T-helper 17 cell (primary cell): ENCODE measurements at regions not wholly inside any gene's neighbourhood (a gene's known extent, or its start where the extent isn't known, plus 50 kb on each side); places are given as distances from the start of the nearest gene placed in this dataset.

Experiments
- ATAC-seq: fragments of 150-1000 bp; cut with Tn5 transposase; 2 replicates; pipeline ENCODE4 v1.10.0; 2021; ENCODE audit warnings: mild to moderate bottlenecking, moderate library complexity
- DNase-seq, 3 donors: peaks; one replicate each; pipeline versions ENCODE4 v3.0.0 to v3.0.0-alpha.2; 2020 to 2021
- H3K9me3 ChIP-seq: one replicate; pipeline ENCODE4 v1.7.0; 2013; ENCODE audit warnings: low read length, mild to moderate bottlenecking; ENCODE audit not compliant: control insufficient read depth, poor library complexity, severe bottlenecking
- H3K27ac Mint-ChIP-seq: one replicate; pipeline ENCODE4 v1.8.0; 2022; ENCODE audit warnings: mild to moderate bottlenecking, moderate library complexity, mixed read lengths
- H3K27me3 Mint-ChIP-seq: one replicate; pipeline ENCODE4 v1.8.0; 2022; ENCODE audit warnings: mixed read lengths
- H3K36me3 Mint-ChIP-seq: one replicate; pipeline ENCODE4 v1.8.0; 2022; ENCODE audit warnings: low read depth, mixed read lengths
- H3K4me1 Mint-ChIP-seq: one replicate; pipeline ENCODE4 v1.8.0; 2022; ENCODE audit warnings: mild to moderate bottlenecking, mixed read lengths
- H3K4me3 Mint-ChIP-seq: one replicate; pipeline ENCODE4 v1.8.0; 2022; ENCODE audit warnings: mild to moderate bottlenecking, moderate library complexity, mixed read lengths

- ATAC-seq: no peak
- no peaks in the 10 kb centered on the region for H3K9me3 ChIP-seq
- Mint-ChIP-seq H3K36me3 (no peaks in the 10 kb centered on the region), H3K4me3 (no peak overlapping the region), H3K27ac (no peak overlapping the region), H3K4me1 (no peaks in the 10 kb centered on the region), H3K27me3 (peaks cover 63% of the 10 kb centered on the region)
- DNase-seq: no peak
Measured at GRCh38 chr13:23988546-23989122, 91.3 kb upstream of the C1QTNF9B start.

GRCh38 chr13:23990455-23990854, 93.2 kb upstream of the C1QTNF9B start:
- DNase-seq (no peak), ATAC-seq (no peak)
- H3K4me1 Mint-ChIP-seq: peaks cover under 1% of the 10 kb centered on the region
- no peak overlapping the region for H3K4me3 Mint-ChIP-seq
- no peak overlapping the region for H3K27ac Mint-ChIP-seq
- peaks cover 65% of the 10 kb centered on the region for H3K27me3 Mint-ChIP-seq
- peaks cover 3% of the 10 kb centered on the region for H3K36me3 Mint-ChIP-seq
- no peaks in the 10 kb centered on the region for H3K9me3 ChIP-seq

GRCh38 chr13:23991119-23991518, 93.8 kb upstream of the C1QTNF9B start:
- Mint-ChIP-seq H3K36me3 (peaks cover 3% of the 10 kb centered on the region), H3K4me1 (peaks cover 3% of the 10 kb centered on the region), H3K4me3 (no peak overlapping the region), H3K27me3 (peaks cover 58% of the 10 kb centered on the region), H3K27ac (no peak overlapping the region)
- ATAC-seq: no peak
- no peaks in the 10 kb centered on the region for H3K9me3 ChIP-seq
- DNase-seq: no peak

GRCh38 chr13:23992781-23993679, 95.7 kb upstream of the C1QTNF9B start:
- peaks cover 3% of the 10 kb centered on the region for H3K36me3 Mint-ChIP-seq
- ATAC-seq (no peak), DNase-seq (no peak)
- H3K4me1 Mint-ChIP-seq: peaks cover 3% of the 10 kb centered on the region
- no peak overlapping the region for H3K27ac Mint-ChIP-seq
- peaks cover 50% of the 10 kb centered on the region for H3K27me3 Mint-ChIP-seq
- H3K4me3 Mint-ChIP-seq: no peak overlapping the region
- no peaks in the 10 kb centered on the region for H3K9me3 ChIP-seq

- H3K9me3 ChIP-seq: no peaks in the 10 kb centered on the region
- ATAC-seq (no peak), DNase-seq (no peak)
- Mint-ChIP-seq H3K27ac (no peak overlapping the region), H3K4me1 (peaks cover 3% of the 10 kb centered on the region), H3K4me3 (no peak overlapping the region), H3K27me3 (peaks cover 44% of the 10 kb centered on the region), H3K36me3 (peaks cover 3% of the 10 kb centered on the region)
Measured at GRCh38 chr13:23993680-23993985, 96.3 kb upstream of the C1QTNF9B start.

GRCh38 chr13:23995283-23996073, 98.2 kb upstream of the C1QTNF9B start:
- Mint-ChIP-seq H3K27ac (no peak overlapping the region), H3K4me1 (peaks cover 3% of the 10 kb centered on the region)
- no peak for ATAC-seq

GRCh38 chr13:23996456-23996855, 99.2 kb upstream of the C1QTNF9B start:
- no peak overlapping the region for H3K4me3 Mint-ChIP-seq
- DNase-seq: no peak
- H3K9me3 ChIP-seq: no peaks in the 10 kb centered on the region
- ATAC-seq: no peak
- peaks cover 3% of the 10 kb centered on the region for H3K4me1 Mint-ChIP-seq
- peaks cover 16% of the 10 kb centered on the region for H3K27me3 Mint-ChIP-seq
- H3K36me3 Mint-ChIP-seq: peaks cover 3% of the 10 kb centered on the region
- no peak overlapping the region for H3K27ac Mint-ChIP-seq

More at GRCh38 chr13:23995283-23996073, 98.2 kb upstream of the C1QTNF9B start:
- H3K27me3 Mint-ChIP-seq: peaks cover 25% of the 10 kb centered on the region
- DNase-seq: no peak
- no peak overlapping the region for H3K4me3 Mint-ChIP-seq
- H3K9me3 ChIP-seq: no peaks in the 10 kb centered on the region
- H3K36me3 Mint-ChIP-seq: peaks cover 3% of the 10 kb centered on the region

GRCh38 chr13:23999424-23999823, 102.1 kb upstream of the C1QTNF9B start:
- H3K27ac Mint-ChIP-seq: no peak overlapping the region
- peaks cover under 1% of the 10 kb centered on the region for H3K36me3 Mint-ChIP-seq
- no peaks in the 10 kb centered on the region for H3K9me3 ChIP-seq
- no peak for ATAC-seq
- no peak for DNase-seq
- H3K4me1 Mint-ChIP-seq: peaks cover 3% of the 10 kb centered on the region
- H3K4me3 Mint-ChIP-seq: no peak overlapping the region
- peaks cover 12% of the 10 kb centered on the region for H3K27me3 Mint-ChIP-seq

- H3K36me3 Mint-ChIP-seq: no peaks in the 10 kb centered on the region
- H3K4me1 Mint-ChIP-seq: no peaks in the 10 kb centered on the region
- H3K27me3 Mint-ChIP-seq: peaks cover 24% of the 10 kb centered on the region
- no peak for DNase-seq
- no peak overlapping the region for H3K27ac Mint-ChIP-seq
- ATAC-seq: no peak
- H3K4me3 Mint-ChIP-seq: no peak overlapping the region
- no peaks in the 10 kb centered on the region for H3K9me3 ChIP-seq
Measured at GRCh38 chr13:24002206-24002815, 105.0 kb upstream of the C1QTNF9B start.

GRCh38 chr13:24004142-24004899, 107.0 kb upstream of the C1QTNF9B start:
- H3K9me3 ChIP-seq: no peaks in the 10 kb centered on the region
- DNase-seq (no peak), ATAC-seq (no peak)
- peaks cover 24% of the 10 kb centered on the region for H3K27me3 Mint-ChIP-seq
- H3K4me1 Mint-ChIP-seq: no peaks in the 10 kb centered on the region
- no peak overlapping the region for H3K27ac Mint-ChIP-seq
- H3K36me3 Mint-ChIP-seq: no peaks in the 10 kb centered on the region
- H3K4me3 Mint-ChIP-seq: no peak overlapping the region

GRCh38 chr13:24004971-24005370, 107.7 kb upstream of the C1QTNF9B start:
- DNase-seq (no peak), ATAC-seq (no peak)
- Mint-ChIP-seq H3K27me3 (peaks cover 24% of the 10 kb centered on the region), H3K36me3 (no peaks in the 10 kb centered on the region), H3K4me1 (no peaks in the 10 kb centered on the region), H3K27ac (no peak overlapping the region), H3K4me3 (no peak overlapping the region)
- no peaks in the 10 kb centered on the region for H3K9me3 ChIP-seq

- ATAC-seq (no peak), DNase-seq (no peak)
- no peak overlapping the region for H3K27ac Mint-ChIP-seq
- H3K4me3 Mint-ChIP-seq: no peak overlapping the region
- H3K9me3 ChIP-seq: no peaks in the 10 kb centered on the region
- peaks cover 24% of the 10 kb centered on the region for H3K27me3 Mint-ChIP-seq
- no peaks in the 10 kb centered on the region for H3K36me3 Mint-ChIP-seq
- no peaks in the 10 kb centered on the region for H3K4me1 Mint-ChIP-seq
Measured at GRCh38 chr13:24005755-24006281, 108.5 kb upstream of the C1QTNF9B start.
